Upper lobe of right lung (tissue), 1 donor: ENCODE measurements at regions not wholly inside any gene's neighbourhood (a gene's known extent, or its start where the extent isn't known, plus 50 kb on each side); places are given as distances from the start of the nearest gene placed in this dataset.

Source experiments
- ATAC-seq: fragments of 200-7000 bp; cut with Tn5 transposase; one replicate; pipeline ENCODE4 v1.9.1; 2020; ENCODE audit warnings: mild to moderate bottlenecking, moderate library complexity
- DNase-seq: peaks from one replicate; pipeline ENCODE4 v3.0.0-alpha.2; 2020
- H3K27ac ChIP-seq: fragments of 200-600 bp; one replicate; pipeline ENCODE4 v1.8.0; 2022
- H3K27me3 ChIP-seq: fragments of 200-600 bp; one replicate; pipeline ENCODE4 v1.8.0; 2022; ENCODE audit warnings: mild to moderate bottlenecking
- H3K36me3 ChIP-seq: fragments of 200-600 bp; one replicate; pipeline ENCODE4 v1.8.0; 2022
- H3K4me1 ChIP-seq: fragments of 200-600 bp; one replicate; pipeline ENCODE4 v1.8.0; 2022
- H3K4me3 ChIP-seq: fragments of 200-600 bp; one replicate; pipeline ENCODE4 v1.8.0; 2022; ENCODE audit warnings: mild to moderate bottlenecking
- H3K9me3 ChIP-seq: fragments of 200-600 bp; one replicate; pipeline ENCODE4 v1.8.0; 2022
- CTCF ChIP-seq: fragments of 200-600 bp; IDR thresholded peaks from one replicate; pipeline ENCODE4 v1.8.0; 2022; ENCODE audit warnings: antibody characterized with exemption
- intact Hi-C: fragments of 100-400 bp; cut with DNase I; formaldehyde crosslinking; loops from one replicate; pipeline ENCODE4 v1.11.0; 2022
- donor health status: DM: no; HTN: yes; CAD: no; lungs with severe emphysema.

GRCh38 chr1:168638884-168639283 lies 62.5 kb downstream of the XCL1 start:
- intact Hi-C loops = no loop called here
- no peak for ATAC-seq
- TF ChIP-seq CTCF = no peak
- Histone ChIP-seq H3K9me3 (no peaks in the 10 kb centered on the region), H3K36me3 (no peaks in the 10 kb centered on the region), H3K27ac (no peak overlapping the region), H3K27me3 (no peaks in the 10 kb centered on the region), H3K4me1 (peaks cover 7% of the 10 kb centered on the region), H3K4me3 (no peak overlapping the region)
- no peak for DNase-seq

- H3K4me1 ChIP-seq = peaks cover 7% of the 10 kb centered on the region
- intact Hi-C loops = no loop called here
- no peak overlapping the region for H3K27ac ChIP-seq
- ATAC-seq (no peak), DNase-seq (no peak)
- no peaks in the 10 kb centered on the region for H3K9me3 ChIP-seq
- no peak overlapping the region for H3K4me3 ChIP-seq
- no peaks in the 10 kb centered on the region for H3K36me3 ChIP-seq
- H3K27me3 ChIP-seq = no peaks in the 10 kb centered on the region
- TF ChIP-seq CTCF = no peak
Observed at GRCh38 chr1:168640182-168640581, 63.8 kb downstream of the XCL1 start.

- ATAC-seq = no peak
- intact Hi-C loops = no loop called here
Observed at GRCh38 chr1:168640836-168641235, 64.4 kb downstream of the XCL1 start.

GRCh38 chr1:168643152-168643551 lies 66.7 kb downstream of the XCL1 start:
- no peak overlapping the region for H3K27ac ChIP-seq
- no peaks in the 10 kb centered on the region for H3K27me3 ChIP-seq
- no peak overlapping the region for H3K4me3 ChIP-seq
- no peaks in the 10 kb centered on the region for H3K36me3 ChIP-seq
- TF ChIP-seq CTCF = no peak
- no peaks in the 10 kb centered on the region for H3K9me3 ChIP-seq
- no peak for DNase-seq
- intact Hi-C loops = no loop called here
- no peaks in the 10 kb centered on the region for H3K4me1 ChIP-seq
- ATAC-seq = no peak

More at GRCh38 chr1:168640836-168641235, 64.4 kb downstream of the XCL1 start:
- no peak overlapping the region for H3K4me3 ChIP-seq
- DNase-seq = no peak
- peaks cover 7% of the 10 kb centered on the region for H3K4me1 ChIP-seq
- TF ChIP-seq CTCF = no peak
- no peaks in the 10 kb centered on the region for H3K36me3 ChIP-seq
- no peak overlapping the region for H3K27ac ChIP-seq
- H3K9me3 ChIP-seq = no peaks in the 10 kb centered on the region
- no peaks in the 10 kb centered on the region for H3K27me3 ChIP-seq
